Testis (tissue), 2 donors: ENCODE measurements at regions not wholly inside any gene's neighbourhood (a gene's known extent, or its start where the extent isn't known, plus 50 kb on each side); places are given as distances from the start of the nearest gene placed in this dataset.

Source experiments
- DNase-seq: peaks from one replicate; pipeline ENCODE4 v3.0.0-alpha.2; 2019
- H3K27ac ChIP-seq, 2 donors: fragments of 200-600 bp; sonication (generic); one replicate each; pipeline ENCODE4 v1.5.1; 2019
- H3K27me3 ChIP-seq: fragments of 200-600 bp; sonication (generic); one replicate; pipeline ENCODE4 v1.5.1; 2019
- H3K36me3 ChIP-seq: fragments of 200-600 bp; sonication (generic); one replicate; pipeline ENCODE4 v1.5.1; 2017; ENCODE audit warnings: low read depth; ENCODE audit errors: missing control alignments
- H3K4me1 ChIP-seq: fragments of 200-600 bp; sonication (generic); one replicate; pipeline ENCODE4 v1.5.1; 2019
- H3K4me3 ChIP-seq, 2 donors: fragments of 200-600 bp; sonication (generic); one replicate each; pipeline ENCODE4 v1.5.1; 2017 to 2019
- H3K9me3 ChIP-seq: fragments of 200-600 bp; sonication (generic); one replicate; pipeline ENCODE4 v1.5.1; 2017
- POLR2A ChIP-seq: fragments of 450-650 bp; IDR thresholded peaks from one replicate; pipeline ENCODE4 v1.6.1; 2017; ENCODE audit warnings: antibody characterized with exemption, mild to moderate bottlenecking, moderate library complexity
- WGBS, 2 donors: methylation state at CpG; one replicate each; pipeline ENCODE4 v1.1.5; 2018; 5-methylcytosine and 5-hydroxymethylcytosine counted together
- intact Hi-C: fragments of 100-400 bp; cut with DNase I; formaldehyde crosslinking; loops from one replicate; pipeline ENCODE4 v1.15.1; 2023; ENCODE audit warnings: low total_unique reads
- TF ChIP-seq, protein P1 (sequence below), 3 experiments: fragments of 450-650 bp in 2 of 3; fragments of 200-600 bp in 1 of 3; sonication (generic) in 1 of 3; IDR thresholded peaks; one replicate each; pipeline ENCODE4 v1.5.1; 2016 to 2019; ENCODE audit warnings: antibody characterized with exemption in 3 of 3, mild to moderate bottlenecking in 2 of 3, moderate library complexity in 1 of 3

DNA sequence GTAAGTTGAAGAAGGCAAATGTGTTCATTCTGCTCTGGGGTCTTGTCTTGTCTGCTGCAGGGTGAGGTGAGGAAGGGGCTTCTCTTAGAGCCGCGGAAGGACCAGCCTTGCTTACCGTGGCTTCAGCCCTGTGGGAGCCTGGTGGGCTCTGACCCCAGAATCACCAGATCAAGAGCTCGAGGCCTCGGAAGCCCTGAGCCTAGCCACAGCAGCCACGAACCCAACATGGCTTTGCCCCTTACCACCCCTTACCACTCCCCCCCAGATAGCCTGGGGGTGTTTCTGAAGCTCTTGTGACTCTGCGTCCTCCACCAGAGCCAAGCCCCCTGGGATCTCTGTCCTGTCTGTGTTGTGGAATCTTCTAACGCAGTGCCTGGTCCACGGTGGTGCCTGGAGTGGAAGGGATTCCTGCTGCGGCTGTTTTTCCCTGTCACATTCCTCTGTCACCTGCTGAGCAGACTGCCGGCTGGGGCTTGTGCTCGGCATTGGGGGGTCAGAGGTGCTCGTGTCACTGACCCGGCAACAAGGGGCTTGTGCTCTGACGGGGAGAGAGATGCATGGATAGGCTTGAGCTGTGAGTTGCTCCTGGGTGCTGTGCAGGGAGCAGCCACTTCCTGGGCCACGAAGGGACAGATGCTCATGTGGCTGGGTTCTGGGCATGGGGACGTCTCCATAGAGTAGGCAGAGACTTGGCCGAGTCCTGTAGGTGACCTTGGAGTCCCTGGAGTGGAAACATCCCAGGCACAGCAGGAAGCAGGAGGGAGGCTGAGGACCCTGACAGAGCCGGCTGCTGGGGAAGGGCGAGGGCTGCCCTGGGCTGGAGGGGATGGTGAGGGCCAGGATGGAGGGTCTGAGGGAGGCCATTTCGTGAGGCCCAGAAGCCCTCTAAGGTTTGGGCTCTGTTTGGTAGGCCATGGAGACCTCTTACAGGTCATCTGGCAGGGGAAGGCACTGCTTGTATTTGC lies 316.0 kb downstream of the QKI start:
- DNase-seq, result no peak
- intact Hi-C loops, result no loop called here
- 82 to 87% methylated on average over 9 to 21 of the region's 21 CpGs for WGBS, 2 donors
- H3K9me3 ChIP-seq, result no peaks in the 10 kb centered on the region
- TF ChIP-seq POLR2A, result no peak
- TF ChIP-seq, protein P1, sequence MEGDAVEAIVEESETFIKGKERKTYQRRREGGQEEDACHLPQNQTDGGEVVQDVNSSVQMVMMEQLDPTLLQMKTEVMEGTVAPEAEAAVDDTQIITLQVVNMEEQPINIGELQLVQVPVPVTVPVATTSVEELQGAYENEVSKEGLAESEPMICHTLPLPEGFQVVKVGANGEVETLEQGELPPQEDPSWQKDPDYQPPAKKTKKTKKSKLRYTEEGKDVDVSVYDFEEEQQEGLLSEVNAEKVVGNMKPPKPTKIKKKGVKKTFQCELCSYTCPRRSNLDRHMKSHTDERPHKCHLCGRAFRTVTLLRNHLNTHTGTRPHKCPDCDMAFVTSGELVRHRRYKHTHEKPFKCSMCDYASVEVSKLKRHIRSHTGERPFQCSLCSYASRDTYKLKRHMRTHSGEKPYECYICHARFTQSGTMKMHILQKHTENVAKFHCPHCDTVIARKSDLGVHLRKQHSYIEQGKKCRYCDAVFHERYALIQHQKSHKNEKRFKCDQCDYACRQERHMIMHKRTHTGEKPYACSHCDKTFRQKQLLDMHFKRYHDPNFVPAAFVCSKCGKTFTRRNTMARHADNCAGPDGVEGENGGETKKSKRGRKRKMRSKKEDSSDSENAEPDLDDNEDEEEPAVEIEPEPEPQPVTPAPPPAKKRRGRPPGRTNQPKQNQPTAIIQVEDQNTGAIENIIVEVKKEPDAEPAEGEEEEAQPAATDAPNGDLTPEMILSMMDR (IDR thresholded peaks at IDR 0.05), result no peak
- H3K27me3 ChIP-seq, result no peaks in the 10 kb centered on the region
- no peak overlapping the region for H3K27ac ChIP-seq
- no peaks in the 10 kb centered on the region for H3K4me1 ChIP-seq
- no peak overlapping the region for H3K4me3 ChIP-seq
- no peaks in the 10 kb centered on the region for H3K36me3 ChIP-seq

DNA sequence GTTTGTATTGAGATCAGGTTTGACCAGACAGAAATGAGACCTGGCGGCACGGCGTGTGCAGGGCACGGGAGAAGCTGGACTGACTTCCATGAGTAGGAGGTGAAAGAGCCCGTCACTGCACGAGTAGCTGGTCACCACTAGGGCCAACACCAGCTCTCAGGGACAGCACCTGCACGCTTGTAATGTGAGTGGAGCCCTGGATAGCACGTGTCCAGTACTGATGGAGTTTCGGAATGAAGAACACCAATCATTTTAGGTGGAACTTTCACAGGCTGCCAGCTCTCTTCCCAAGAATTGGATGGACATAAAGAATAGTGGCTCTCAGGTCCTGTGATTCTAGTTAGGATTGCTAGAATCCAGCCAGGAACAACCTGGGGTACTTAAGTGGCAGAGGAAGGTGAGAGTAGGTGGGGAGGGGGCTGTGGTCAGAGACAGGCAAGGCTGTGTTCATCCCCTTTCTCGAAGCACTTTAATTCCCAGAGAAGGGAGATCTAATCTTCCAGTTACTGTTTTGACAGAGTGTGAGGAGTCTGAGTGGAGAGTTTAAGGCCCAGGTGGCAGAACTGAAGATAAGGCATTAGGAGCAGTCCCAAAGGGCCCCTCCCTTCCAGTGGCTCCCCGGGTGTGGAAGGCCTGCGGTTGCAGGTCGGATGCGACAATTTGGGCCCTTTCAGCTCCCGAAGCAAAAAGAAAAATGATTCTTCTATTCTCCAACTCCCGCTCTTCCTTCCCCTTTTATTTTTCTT lies 314.8 kb downstream of the QKI start:
- intact Hi-C loops, result no loop called here

DNA sequence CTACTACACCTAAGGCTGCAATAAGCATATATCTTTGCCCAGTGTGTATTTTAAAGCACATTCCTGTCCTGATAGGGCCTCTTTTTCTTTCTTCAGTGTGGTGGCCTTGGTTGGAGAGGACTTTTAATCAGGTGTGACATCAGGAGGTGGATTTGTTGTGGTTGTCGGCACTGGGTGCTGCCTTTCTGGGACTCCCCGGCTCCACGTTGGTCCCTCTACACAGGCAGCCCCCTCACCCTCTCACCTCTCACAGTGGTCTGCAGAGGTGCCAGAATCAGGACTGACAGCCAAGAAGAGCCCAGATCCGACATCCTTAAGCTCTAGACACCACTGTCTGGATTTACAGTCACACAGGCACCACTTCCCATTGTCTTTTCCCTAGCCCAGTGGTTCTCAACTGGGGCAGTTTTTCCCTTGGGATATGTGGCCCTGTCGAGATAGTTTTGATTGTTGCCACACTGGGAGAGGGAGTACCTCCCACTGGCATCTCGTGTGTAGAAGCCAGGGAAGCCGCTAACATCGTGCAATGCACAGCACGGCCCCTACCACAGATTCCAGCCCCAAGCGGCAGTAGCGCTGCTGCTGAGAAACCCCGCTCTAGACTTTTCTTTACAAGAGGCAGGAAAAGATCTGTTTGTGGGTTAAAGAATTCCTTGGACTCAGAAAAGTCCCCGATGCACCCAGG lies 314.1 kb downstream of the QKI start:
- H3K4me1 ChIP-seq, result no peaks in the 10 kb centered on the region
- TF ChIP-seq POLR2A, result no peak
- TF ChIP-seq, protein P1 (IDR thresholded peaks at IDR 0.05), result no peak
- 90 to 91% methylated on average over 10 to 13 of the region's 13 CpGs for WGBS, 2 donors
- H3K36me3 ChIP-seq, result no peaks in the 10 kb centered on the region
- DNase-seq, result no peak
- H3K9me3 ChIP-seq, result no peaks in the 10 kb centered on the region
- no peaks in the 10 kb centered on the region for H3K27me3 ChIP-seq
- intact Hi-C loops, result no loop called here
- no peak overlapping the region for H3K4me3 ChIP-seq
- H3K27ac ChIP-seq, result no peak overlapping the region

More for the DNA sequence above, 314.8 kb downstream of the QKI start:
- Histone ChIP-seq H3K27me3 (no peaks in the 10 kb centered on the region), H3K36me3 (no peaks in the 10 kb centered on the region), H3K9me3 (no peaks in the 10 kb centered on the region), H3K4me3 (no peak overlapping the region), H3K27ac (no peak overlapping the region), H3K4me1 (no peaks in the 10 kb centered on the region)
- WGBS, 2 donors, result 87 to 92% methylated on average over 16 of the region's 16 CpGs
- TF ChIP-seq POLR2A, result no peak
- TF ChIP-seq, protein P1 (IDR thresholded peaks at IDR 0.05), result no peak
- DNase-seq, result no peak

DNA sequence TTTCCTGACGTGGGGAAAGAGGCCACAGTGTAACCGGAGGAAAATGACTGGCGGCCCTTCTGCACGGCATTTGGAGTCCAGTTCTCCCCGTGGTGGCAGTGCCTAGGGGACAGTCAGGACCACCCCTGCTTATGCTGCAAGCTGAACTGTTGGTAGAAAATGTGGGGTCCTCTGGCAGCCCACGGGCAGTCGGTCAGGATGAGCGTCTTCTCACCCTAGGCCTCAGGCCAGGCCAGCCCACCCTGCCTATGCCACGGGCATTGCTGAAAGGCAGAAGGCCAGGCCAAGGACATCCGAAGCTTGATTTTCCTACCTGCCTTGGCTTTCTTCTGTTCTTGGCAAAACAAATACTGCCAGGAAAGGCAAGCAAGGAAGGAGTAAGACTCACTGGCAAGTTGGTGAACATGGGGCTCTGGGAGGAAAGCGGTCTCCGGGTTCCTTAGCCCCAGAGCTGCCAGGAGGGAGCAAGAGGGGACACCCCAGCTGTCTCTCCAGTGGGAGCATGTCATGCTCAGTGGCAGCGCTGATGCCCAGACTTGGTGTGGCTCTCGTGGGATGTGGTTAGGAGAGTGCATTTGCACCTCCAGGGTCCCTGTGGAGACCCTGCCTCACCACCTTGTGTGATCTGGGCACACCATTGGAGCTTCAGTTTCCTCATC lies 311.6 kb downstream of the QKI start:
- no peak overlapping the region for H3K27ac ChIP-seq
- H3K9me3 ChIP-seq, result no peaks in the 10 kb centered on the region
- no peaks in the 10 kb centered on the region for H3K36me3 ChIP-seq
- no peak for DNase-seq
- TF ChIP-seq, protein P1 (IDR thresholded peaks at IDR 0.05), result no peak
- no peak for TF ChIP-seq POLR2A
- no peaks in the 10 kb centered on the region for H3K27me3 ChIP-seq
- no peaks in the 10 kb centered on the region for H3K4me1 ChIP-seq
- H3K4me3 ChIP-seq, result no peak overlapping the region
- WGBS, 2 donors, result 80 to 89% methylated on average over 5 to 14 of the region's 14 CpGs
- intact Hi-C loops, result no loop called here
